A549 (cell line): ENCODE measurements at regions not wholly inside any gene's neighbourhood (a gene's known extent, or its start where the extent isn't known, plus 50 kb on each side); places are given as distances from the start of the nearest gene placed in this dataset.

ENCODE experiments used
- ATAC-seq, 2 experiments: fragments of 200-7000 bp in 1 of 2; fragments of >200 bp in 1 of 2; cut with Nextera tagmentation in 1 of 2; cut with Tn5 transposase in 1 of 2; 3 replicates each; pipeline versions ENCODE4 v1.8.0 to v1.9.1; 2018 to 2020; ENCODE audit warnings: mild to moderate bottlenecking in 1 of 2, moderate library complexity in 1 of 2
- CTCF ChIA-PET: fragments of 300-600 bp; sonication (Branson Sonifier 250); formaldehyde crosslinking; extraction: SDS; loops from one replicate; lab custom pipeline; 2021; ENCODE audit warnings: antibody characterized with exemption, inconsistent platforms; lab: Yijun Ruan, JAX
- POLR2A ChIA-PET: fragments of 350-600 bp; formaldehyde crosslinking; extraction: SDS; loops from one replicate; lab custom pipeline; 2021; ENCODE audit warnings: antibody characterized with exemption, inconsistent platforms; lab: Yijun Ruan, JAX
- DNase-seq, 2 experiments: peaks; one replicate each; pipeline versions ENCODE4 v3.0.0 to v3.0.0-alpha.2; 2011 to 2016; ENCODE audit warnings: low read depth in 1 of 2, low spot score in 1 of 2
- FAIRE-seq: peaks from 2 replicates; lab custom pipeline; 2011; peaks lifted over from hg19 to GRCh38; lab: Jason Lieb, UNC
- H3K27ac ChIP-seq, 2 experiments: fragments of >200 bp; sonication (Bioruptor Twin); formaldehyde crosslinking; 3 replicates each; pipeline ENCODE4 v1.5.1; 2016 to 2017
- H3K4me1 ChIP-seq: fragments of >200 bp; sonication (Bioruptor Twin); formaldehyde crosslinking; 3 replicates; pipeline ENCODE4 v1.6.1; 2016
- H3K4me2 ChIP-seq: fragments of >200 bp; sonication (Bioruptor Twin); formaldehyde crosslinking; 3 replicates; pipeline ENCODE4 v1.6.1; 2016
- H3K4me3 ChIP-seq: fragments of >200 bp; sonication (Bioruptor Twin); formaldehyde crosslinking; 3 replicates; pipeline ENCODE4 v1.5.1; 2016
- H3K9me3 ChIP-seq: fragments of >200 bp; sonication (Bioruptor Twin); formaldehyde crosslinking; 3 replicates; pipeline ENCODE4 v1.6.1; 2016
- CBX2 ChIP-seq: fragments of 200-600 bp; sonication (generic); IDR thresholded peaks from 2 replicates; pipeline ENCODE4 v1.6.1; 2016; ENCODE audit warnings: low read depth, mild to moderate bottlenecking, borderline replicate concordance
- EP300 ChIP-seq, 2 experiments: fragments of >200 bp; sonication (Bioruptor Twin); formaldehyde crosslinking; IDR thresholded peaks; 2 replicates in 1 of 2; 3 replicates in 1 of 2; pipeline ENCODE4 v1.6.1; 2016 to 2017
- ESRRA ChIP-seq: fragments of 150-350 bp; IDR thresholded peaks from 2 replicates; pipeline ENCODE4 v1.6.1; 2014; ENCODE audit warnings: mild to moderate bottlenecking, low read length, borderline replicate concordance
- FOSB ChIP-seq: fragments of 250-450 bp; sonication (Bioruptor Pico); IDR thresholded peaks from 2 replicates; pipeline ENCODE4 v1.5.0; 2020; ENCODE audit warnings: mild to moderate bottlenecking, moderate library complexity
- FOXS1 ChIP-seq: fragments of 250-450 bp; sonication (Bioruptor Pico); IDR thresholded peaks from 2 replicates; pipeline ENCODE4 v1.5.0; 2020; ENCODE audit warnings: mild to moderate bottlenecking, moderate library complexity
- GATA3 ChIP-seq: IDR thresholded peaks from 2 replicates; pipeline ENCODE4 v1.6.1; 2012; ENCODE audit warnings: borderline replicate concordance
- KDM1A ChIP-seq: fragments of 200-600 bp; sonication (generic); IDR thresholded peaks from 2 replicates; pipeline ENCODE4 v1.6.1; 2016; ENCODE audit warnings: low read depth, mild to moderate bottlenecking
- MAFK ChIP-seq: fragments of 450-650 bp; IDR thresholded peaks from 2 replicates; pipeline ENCODE4 v1.6.1; 2014; ENCODE audit not compliant: partially characterized antibody
- MAZ ChIP-seq: fragments of 150-350 bp; IDR thresholded peaks from 2 replicates; pipeline ENCODE4 v1.6.1; 2014; ENCODE audit warnings: antibody characterized with exemption, low read depth, low read length, borderline replicate concordance
- NPAS2 ChIP-seq: fragments of 250-450 bp; sonication (Bioruptor Pico); IDR thresholded peaks from 2 replicates; pipeline ENCODE4 v1.8.0; 2022; ENCODE audit warnings: mild to moderate bottlenecking, moderate library complexity, borderline replicate concordance
- POLR2A ChIP-seq: IDR thresholded peaks from 2 replicates; pipeline ENCODE4 v1.6.1; 2012; ENCODE audit warnings: mild to moderate bottlenecking, low read length
- RARB ChIP-seq: fragments of 250-450 bp; sonication (Bioruptor Pico); IDR thresholded peaks from 2 replicates; pipeline ENCODE4 v1.8.0; 2021; ENCODE audit warnings: mild to moderate bottlenecking, moderate library complexity
- RCOR1 ChIP-seq: fragments of 150-350 bp; IDR thresholded peaks from 2 replicates; pipeline ENCODE4 v1.6.1; 2014; ENCODE audit warnings: antibody characterized with exemption, low read length, low read depth
- RFX5 ChIP-seq: fragments of 450-650 bp; IDR thresholded peaks from 2 replicates; pipeline ENCODE4 v1.7.1; 2014; ENCODE audit warnings: antibody characterized with exemption, mild to moderate bottlenecking, moderate library complexity
- SMC3 ChIP-seq: fragments of >200 bp; sonication (Bioruptor Twin); formaldehyde crosslinking; IDR thresholded peaks from 3 replicates; pipeline ENCODE4 v1.6.1; 2018; ENCODE audit warnings: inconsistent platforms
- SREBF2 ChIP-seq: fragments of 450-650 bp; IDR thresholded peaks from 2 replicates; pipeline ENCODE4 v1.6.1; 2014; ENCODE audit warnings: mild to moderate bottlenecking, moderate library complexity
- ZFP36 ChIP-seq: fragments of 450-650 bp; IDR thresholded peaks from 2 replicates; pipeline ENCODE4 v1.6.1; 2014; ENCODE audit warnings: borderline replicate concordance; ENCODE audit not compliant: partially characterized antibody
- ZSCAN20 ChIP-seq: fragments of 250-450 bp; sonication (Bioruptor Pico); IDR thresholded peaks from 2 replicates; pipeline ENCODE4 v1.8.0; 2022; ENCODE audit warnings: mild to moderate bottlenecking, moderate library complexity
- WGBS: methylation state at CpG from one replicate; pipeline ENCODE4 v1.1.6; 2017; ENCODE audit errors: missing lambda C conversion rate; 5-methylcytosine and 5-hydroxymethylcytosine counted together
- TF ChIP-seq, protein P1 (sequence below): fragments of 450-650 bp; IDR thresholded peaks from 2 replicates; pipeline ENCODE4 v1.6.1; 2014; ENCODE audit warnings: antibody characterized with exemption
- TF ChIP-seq, protein P2 (sequence below): fragments of >200 bp; sonication (Bioruptor Twin); formaldehyde crosslinking; IDR thresholded peaks from 3 replicates; pipeline ENCODE4 v1.5.1; 2016
- TF ChIP-seq, protein P3 (sequence below): IDR thresholded peaks from 2 replicates; pipeline ENCODE4 v1.6.1; 2012
- TF ChIP-seq, protein P4 (sequence below): fragments of 250-450 bp; sonication (Bioruptor Pico); IDR thresholded peaks from 2 replicates; pipeline ENCODE4 v1.5.0; 2020; ENCODE audit warnings: low read depth, mild to moderate bottlenecking, moderate library complexity
- TF ChIP-seq, protein P5 (sequence below): fragments of >200 bp; sonication (Bioruptor Twin); formaldehyde crosslinking; IDR thresholded peaks from 3 replicates; pipeline ENCODE4 v1.6.1; 2016
- TF ChIP-seq, protein P6 (sequence below): fragments of 150-350 bp; IDR thresholded peaks from 2 replicates; pipeline ENCODE4 v1.6.1; 2014; ENCODE audit warnings: low read depth, mild to moderate bottlenecking, low read length

DNA sequence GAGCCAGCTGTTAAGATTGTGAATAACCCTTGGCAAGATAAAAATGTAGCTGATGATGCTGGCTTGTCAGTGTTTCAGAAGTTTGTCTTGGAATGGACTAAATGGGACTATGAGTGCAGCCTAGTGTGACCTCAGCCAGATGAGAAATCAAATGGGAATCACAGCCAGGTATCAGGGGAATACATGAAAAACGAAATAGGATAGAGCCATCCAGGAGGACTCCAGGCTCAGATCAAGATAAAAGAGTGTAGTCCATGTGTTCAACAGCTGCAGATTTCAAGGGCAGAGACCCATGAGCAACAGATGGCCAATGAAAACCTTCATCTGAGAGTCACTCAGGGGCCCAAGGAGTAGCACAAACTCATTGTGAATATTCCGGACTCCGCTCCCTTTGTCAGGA is 1080.9 kb upstream of the CADM2 start (continued):
- no peak for TF ChIP-seq MAFK

DNA sequence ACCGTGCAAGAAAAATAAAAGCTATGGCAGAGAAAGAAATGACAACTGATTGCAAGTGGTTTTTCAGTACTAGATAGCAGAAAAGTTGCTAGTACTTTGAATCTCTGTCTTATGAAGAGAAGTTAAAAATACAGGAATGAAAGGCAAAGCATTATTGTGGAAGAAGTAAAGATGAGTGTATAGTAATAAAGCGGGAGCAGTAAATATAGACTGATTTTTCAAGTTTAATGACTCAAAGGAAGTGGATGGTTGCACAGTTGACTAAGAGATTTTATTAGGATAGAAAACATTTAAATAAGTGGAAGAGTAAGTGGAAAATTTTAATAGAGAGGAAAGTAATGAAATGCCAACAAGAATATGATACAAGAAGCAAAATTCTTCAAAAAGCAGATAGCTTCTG is 1076.1 kb upstream of the CADM2 start:
- Histone ChIP-seq H3K4me2 (no peak overlapping the region), H3K4me1 (no peaks in the 10 kb centered on the region), H3K4me3 (no peak overlapping the region), H3K27ac (no peak overlapping the region)
- POLR2A ChIA-PET = no interaction called here
- CTCF ChIA-PET = no interaction called here
- no peak for DNase-seq
- ATAC-seq = no peak
- TF ChIP-seq, protein P1, sequence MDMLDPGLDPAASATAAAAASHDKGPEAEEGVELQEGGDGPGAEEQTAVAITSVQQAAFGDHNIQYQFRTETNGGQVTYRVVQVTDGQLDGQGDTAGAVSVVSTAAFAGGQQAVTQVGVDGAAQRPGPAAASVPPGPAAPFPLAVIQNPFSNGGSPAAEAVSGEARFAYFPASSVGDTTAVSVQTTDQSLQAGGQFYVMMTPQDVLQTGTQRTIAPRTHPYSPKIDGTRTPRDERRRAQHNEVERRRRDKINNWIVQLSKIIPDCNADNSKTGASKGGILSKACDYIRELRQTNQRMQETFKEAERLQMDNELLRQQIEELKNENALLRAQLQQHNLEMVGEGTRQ = no peak
- TF ChIP-seq RFX5 (no peak), POLR2A (no peak), FOSB (CRISPR knock-in tag) (no peak), GATA3 (no peak), KDM1A (no peak)
- TF ChIP-seq, all 56 proteins: peak for 0
- no peaks in the 10 kb centered on the region for H3K9me3 ChIP-seq
- 32% methylated on average over 2 of the region's 2 CpGs for WGBS
- FAIRE-seq = no peak

DNA sequence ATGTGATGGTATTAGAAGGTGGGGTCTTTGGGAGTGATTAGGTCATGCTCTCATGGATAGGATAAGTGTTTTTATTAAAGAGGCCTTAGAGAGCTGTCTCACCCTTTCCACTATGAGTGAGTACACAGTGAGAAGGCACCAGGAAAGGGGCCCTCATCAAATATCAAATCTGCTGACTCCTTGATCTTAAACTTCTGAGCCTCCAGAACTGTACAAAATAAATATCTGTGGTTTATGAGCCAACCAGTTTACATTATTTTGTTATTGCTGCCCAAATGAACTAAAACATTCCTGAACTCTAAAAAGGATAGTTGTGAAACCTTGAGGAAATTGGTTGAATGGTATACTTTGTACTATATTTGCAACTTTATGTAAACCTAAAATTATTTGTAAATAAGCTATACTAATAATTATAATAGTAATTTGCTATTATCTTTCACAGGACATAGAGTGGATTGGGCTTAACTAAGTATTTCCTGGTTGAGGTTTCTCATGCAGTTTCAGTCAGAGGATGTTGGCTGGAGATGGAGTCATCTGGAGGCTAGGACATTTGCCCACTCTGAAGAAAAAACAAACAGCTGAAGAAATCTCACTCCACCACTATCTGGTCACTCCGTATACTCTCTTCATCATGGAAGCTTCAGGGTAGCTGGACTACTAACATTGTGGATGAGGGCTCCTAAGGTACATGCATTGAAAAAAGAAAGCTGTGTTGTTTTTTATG is 1068.6 kb upstream of the CADM2 start:
- 68% methylated on average over 1 of the region's 1 CpG for WGBS
- H3K4me1 ChIP-seq = no peaks in the 10 kb centered on the region
- H3K27ac ChIP-seq = no peak overlapping the region
- no peak for FAIRE-seq
- no peak for DNase-seq
- ATAC-seq = no peak
- POLR2A ChIA-PET = no interaction called here
- TF ChIP-seq, protein P2, sequence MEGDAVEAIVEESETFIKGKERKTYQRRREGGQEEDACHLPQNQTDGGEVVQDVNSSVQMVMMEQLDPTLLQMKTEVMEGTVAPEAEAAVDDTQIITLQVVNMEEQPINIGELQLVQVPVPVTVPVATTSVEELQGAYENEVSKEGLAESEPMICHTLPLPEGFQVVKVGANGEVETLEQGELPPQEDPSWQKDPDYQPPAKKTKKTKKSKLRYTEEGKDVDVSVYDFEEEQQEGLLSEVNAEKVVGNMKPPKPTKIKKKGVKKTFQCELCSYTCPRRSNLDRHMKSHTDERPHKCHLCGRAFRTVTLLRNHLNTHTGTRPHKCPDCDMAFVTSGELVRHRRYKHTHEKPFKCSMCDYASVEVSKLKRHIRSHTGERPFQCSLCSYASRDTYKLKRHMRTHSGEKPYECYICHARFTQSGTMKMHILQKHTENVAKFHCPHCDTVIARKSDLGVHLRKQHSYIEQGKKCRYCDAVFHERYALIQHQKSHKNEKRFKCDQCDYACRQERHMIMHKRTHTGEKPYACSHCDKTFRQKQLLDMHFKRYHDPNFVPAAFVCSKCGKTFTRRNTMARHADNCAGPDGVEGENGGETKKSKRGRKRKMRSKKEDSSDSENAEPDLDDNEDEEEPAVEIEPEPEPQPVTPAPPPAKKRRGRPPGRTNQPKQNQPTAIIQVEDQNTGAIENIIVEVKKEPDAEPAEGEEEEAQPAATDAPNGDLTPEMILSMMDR = no peak
- CTCF ChIA-PET = no interaction called here
- H3K9me3 ChIP-seq = no peaks in the 10 kb centered on the region
- no peak overlapping the region for H3K4me3 ChIP-seq
- no peak overlapping the region for H3K4me2 ChIP-seq

DNA sequence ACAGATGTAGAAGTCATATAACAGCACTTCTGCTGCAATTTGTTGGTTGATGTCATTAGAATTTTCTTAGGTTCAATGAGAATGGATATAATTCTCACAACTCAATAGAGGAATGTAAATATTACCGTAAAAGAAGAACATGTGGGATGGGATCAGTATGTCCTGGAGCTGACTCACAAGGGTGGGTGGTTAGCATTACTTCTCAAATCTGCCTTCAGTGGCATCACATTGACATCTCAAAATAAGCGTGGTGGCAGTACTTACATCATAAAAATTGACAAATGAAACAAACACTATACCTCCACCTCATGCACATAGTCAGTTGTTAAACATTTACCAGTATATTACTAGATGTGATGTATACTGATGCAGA is 1068.0 kb upstream of the CADM2 start:
- Histone ChIP-seq H3K4me1 (no peaks in the 10 kb centered on the region), H3K4me3 (no peak overlapping the region), H3K27ac (no peak overlapping the region), H3K4me2 (no peak overlapping the region), H3K9me3 (no peaks in the 10 kb centered on the region)
- 40% methylated on average over 2 of the region's 2 CpGs for WGBS
- no peak for DNase-seq
- no peak for ATAC-seq
- TF ChIP-seq SMC3 (no peak), SREBF2 (no peak), RARB (CRISPR knock-in tag) (no peak), NPAS2 (CRISPR knock-in tag) (no peak), EP300 (IDR thresholded peaks at IDR 0.05) (no peak), ESRRA (no peak), POLR2A (no peak), ZSCAN20 (CRISPR knock-in tag) (no peak), RCOR1 (no peak), FOXS1 (CRISPR knock-in tag) (no peak), FOSB (CRISPR knock-in tag) (no peak), MAZ (no peak), CBX2 (no peak), ZFP36 (no peak)
- TF ChIP-seq, protein P3, sequence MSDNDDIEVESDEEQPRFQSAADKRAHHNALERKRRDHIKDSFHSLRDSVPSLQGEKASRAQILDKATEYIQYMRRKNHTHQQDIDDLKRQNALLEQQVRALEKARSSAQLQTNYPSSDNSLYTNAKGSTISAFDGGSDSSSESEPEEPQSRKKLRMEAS = no peak
- TF ChIP-seq, protein P4, sequence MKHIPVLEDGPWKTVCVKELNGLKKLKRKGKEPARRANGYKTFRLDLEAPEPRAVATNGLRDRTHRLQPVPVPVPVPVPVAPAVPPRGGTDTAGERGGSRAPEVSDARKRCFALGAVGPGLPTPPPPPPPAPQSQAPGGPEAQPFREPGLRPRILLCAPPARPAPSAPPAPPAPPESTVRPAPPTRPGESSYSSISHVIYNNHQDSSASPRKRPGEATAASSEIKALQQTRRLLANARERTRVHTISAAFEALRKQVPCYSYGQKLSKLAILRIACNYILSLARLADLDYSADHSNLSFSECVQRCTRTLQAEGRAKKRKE (CRISPR knock-in tag) = no peak
- TF ChIP-seq, protein P5, sequence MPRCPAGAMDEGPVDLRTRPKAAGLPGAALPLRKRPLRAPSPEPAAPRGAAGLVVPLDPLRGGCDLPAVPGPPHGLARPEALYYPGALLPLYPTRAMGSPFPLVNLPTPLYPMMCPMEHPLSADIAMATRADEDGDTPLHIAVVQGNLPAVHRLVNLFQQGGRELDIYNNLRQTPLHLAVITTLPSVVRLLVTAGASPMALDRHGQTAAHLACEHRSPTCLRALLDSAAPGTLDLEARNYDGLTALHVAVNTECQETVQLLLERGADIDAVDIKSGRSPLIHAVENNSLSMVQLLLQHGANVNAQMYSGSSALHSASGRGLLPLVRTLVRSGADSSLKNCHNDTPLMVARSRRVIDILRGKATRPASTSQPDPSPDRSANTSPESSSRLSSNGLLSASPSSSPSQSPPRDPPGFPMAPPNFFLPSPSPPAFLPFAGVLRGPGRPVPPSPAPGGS = no peak
- TF ChIP-seq, protein P6, sequence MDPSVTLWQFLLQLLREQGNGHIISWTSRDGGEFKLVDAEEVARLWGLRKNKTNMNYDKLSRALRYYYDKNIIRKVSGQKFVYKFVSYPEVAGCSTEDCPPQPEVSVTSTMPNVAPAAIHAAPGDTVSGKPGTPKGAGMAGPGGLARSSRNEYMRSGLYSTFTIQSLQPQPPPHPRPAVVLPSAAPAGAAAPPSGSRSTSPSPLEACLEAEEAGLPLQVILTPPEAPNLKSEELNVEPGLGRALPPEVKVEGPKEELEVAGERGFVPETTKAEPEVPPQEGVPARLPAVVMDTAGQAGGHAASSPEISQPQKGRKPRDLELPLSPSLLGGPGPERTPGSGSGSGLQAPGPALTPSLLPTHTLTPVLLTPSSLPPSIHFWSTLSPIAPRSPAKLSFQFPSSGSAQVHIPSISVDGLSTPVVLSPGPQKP = no peak
- FAIRE-seq = no peak
- ChIA-PET POLR2A (no interaction called here), CTCF (no interaction called here)
